GM21619 (cell line): ENCODE measurements at regions not wholly inside any gene's neighbourhood (a gene's known extent, or its start where the extent isn't known, plus 50 kb on each side); places are given as distances from the start of the nearest gene placed in this dataset.

Source experiments
- ATAC-seq: cut with Tn5 transposase; IDR thresholded peaks from one replicate; pipeline ENCODE4 v1.9.1; 2021; ENCODE audit not compliant: unreplicated experiment

DNA sequence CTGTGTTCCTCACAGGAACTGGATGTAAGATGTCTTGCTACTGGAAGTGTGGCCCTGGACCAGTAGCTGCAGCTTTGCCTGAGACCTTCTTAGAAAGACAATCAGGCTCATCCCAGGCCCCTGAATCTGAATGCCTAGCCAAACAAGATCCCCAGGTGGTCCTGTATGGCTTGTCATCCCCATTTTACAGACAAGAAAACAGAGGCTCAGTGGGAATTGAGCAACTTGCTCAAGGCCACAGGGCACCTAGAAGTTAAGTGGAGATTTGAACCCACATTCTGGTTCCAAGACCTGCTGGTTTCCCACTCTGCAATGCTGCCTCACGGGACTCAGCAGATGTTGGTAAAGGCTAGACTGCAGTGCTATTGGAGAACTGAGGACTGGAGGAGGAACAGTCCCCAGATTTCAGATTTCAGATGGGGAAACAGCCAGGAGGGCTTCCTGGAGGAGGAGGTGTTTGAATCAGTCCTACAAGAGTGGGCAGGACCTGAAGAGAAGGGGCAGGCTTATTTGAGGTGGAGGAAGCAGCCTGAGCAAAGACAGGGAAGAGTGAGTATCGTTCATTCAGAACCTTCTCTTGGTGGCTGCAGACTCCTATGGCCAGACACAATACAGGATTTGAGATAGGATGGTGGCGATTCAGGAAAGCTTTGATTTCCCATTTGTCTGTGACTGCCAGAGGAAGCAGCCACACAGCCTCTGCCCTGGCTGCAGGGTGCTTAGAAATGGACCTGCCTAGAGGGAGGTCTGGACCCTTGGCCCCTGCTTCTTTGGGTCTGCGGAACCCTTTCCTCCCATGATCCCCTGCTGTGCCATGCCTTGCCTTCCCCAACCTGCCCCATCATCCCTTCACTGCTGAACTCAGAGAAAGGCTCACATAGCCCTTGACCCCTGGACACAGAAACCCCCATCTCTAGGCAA lies 233.4 kb upstream of the NLRP1 start:
- no peak for ATAC-seq

DNA sequence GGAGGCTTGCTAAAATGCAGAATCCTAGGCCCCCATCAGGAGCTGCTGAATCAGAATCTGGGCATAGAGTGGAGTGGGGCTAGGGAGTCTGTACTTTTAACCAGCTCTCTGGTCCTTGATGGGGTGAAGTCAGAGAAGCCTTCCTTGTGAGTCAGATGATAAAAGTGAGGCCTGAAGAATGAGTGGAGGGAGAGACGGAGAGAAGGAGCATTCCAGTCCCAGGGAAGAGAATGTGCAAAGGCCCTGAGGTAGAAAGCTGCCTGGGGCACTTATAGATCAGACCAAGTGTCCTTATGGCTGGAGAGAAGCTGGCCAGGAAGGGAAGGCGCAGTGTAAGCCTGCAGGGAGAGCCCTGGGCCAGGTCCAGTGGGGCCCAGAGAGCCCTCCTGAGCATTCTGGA lies 235.1 kb upstream of the NLRP1 start:
- no peak for ATAC-seq

DNA sequence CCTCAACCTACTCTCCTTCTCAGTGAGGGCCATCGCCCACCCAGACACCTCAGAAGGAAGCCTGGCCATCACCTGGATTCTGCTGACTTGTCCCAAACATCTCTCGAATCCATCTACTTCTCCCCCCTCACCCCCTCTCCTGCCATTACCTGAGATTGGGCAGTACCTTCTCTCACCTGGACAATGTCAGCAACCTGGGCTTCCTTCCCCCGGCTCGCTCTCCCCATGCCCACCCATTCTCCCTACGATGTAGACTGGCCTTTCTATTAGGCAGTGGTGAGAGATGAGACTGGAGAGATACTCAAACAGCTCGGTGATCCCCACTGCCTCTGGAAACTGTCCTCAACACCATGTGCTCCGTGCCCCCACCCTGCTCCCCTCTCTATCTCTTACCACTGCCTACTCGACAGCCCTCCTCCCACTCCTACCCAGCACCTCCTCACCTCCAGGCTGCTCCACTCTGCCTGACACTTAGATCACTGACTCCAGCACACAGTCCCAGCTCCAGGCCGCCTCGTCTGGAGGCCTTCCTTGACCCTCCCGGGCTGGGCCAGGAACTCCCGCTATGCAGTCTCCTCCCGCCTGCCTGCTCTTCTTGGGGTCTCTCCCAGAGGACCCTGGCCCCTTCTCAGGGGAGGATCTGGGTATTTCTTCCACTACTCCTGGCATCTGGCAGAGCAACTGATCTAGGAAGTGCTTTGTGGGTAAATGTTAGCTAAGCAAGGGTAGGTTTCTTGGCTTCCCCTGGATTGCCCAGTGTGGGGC lies 235.8 kb upstream of the NLRP1 start:
- ATAC-seq, result no peak

DNA sequence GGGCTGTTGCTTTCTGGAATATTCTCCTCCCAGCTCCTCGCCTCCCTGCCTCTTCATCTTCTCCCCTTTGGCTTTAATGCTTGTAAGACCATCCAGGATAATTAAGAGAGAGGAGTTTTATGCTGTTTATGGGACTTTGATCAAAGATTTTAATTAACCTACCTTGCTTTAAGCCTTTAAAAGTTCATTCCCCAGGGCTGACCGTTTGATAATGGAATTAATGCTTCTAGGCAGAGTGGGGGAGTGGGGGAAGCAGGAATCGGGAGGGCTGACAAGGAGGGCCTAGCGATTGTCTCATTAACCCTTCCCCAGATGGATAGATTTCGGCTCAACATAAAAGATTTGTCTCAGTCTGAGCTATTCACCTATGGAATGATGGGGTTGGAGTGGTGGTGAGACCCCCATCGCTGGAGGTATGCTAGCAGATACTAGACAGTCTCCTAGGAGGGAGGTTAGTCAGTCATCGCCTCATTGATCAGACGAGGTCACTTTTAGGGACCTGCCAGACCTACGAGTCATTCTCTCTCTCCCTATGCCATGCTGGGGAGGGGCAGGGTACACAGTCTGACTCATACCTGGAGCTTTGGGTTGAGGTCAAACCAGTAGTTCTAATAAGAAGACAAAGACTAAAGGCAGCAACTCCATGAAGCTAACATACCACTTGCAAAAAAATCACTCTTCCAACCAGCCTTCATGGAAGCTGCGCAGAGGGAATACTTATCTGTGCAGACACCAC lies 236.6 kb upstream of the NLRP1 start:
- no peak for ATAC-seq

DNA sequence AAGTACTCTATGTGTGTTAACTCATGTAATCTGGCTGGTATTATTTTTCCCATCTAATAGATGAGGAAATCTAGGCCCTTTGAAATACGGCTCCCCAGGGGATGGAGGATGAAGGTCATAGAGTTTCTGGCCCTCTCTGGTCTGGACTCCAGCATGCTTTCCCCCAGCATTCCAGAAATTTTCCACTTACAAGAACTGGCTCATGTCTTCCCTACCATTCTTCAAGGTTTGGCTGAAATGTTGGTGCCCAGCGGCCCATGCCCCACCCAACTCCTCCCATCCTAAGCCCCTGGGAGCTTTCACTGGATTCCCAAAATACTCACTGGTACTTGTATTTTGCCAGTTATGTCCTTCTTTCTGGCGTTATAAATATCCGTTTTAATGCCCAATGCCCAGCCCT lies 237.5 kb upstream of the NLRP1 start:
- no peak for ATAC-seq

DNA sequence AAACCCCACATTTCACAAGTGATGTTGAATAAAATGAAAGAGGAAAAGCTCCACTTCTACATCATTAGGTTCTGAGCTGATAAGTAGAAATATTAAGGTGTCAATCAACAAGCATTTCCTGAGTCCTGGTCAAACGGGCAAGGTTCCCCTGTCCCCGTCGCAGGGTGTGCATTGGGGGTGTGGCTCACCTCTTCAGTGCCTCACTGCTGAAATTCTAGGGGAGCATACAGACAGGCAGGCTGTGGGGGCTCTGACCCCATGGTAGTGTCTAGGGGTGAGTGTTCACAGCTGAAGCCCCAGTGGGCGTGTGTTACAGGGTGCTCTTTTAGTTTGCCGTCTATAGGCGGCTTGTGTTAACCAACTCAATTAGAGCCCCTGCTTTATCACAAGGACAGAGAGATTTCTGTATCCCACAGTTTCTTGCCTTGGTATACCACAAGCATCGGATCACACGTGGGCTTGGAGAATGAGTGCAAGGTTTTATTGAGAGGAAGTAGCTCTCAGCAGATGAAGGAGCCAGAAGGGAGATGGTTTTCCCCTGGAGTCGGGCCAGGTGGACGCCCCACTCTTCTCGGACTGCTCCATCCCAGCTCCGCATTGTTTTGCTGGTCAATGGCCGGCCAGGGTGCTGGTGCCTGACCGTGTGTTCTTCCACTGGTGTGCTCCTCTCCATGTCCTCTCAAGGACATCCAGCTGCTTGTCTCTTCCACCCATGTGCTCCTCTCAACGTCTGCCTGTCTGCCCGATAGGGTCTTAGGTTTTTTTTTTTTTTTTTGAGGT lies 238.2 kb upstream of the NLRP1 start:
- no peak for ATAC-seq

DNA sequence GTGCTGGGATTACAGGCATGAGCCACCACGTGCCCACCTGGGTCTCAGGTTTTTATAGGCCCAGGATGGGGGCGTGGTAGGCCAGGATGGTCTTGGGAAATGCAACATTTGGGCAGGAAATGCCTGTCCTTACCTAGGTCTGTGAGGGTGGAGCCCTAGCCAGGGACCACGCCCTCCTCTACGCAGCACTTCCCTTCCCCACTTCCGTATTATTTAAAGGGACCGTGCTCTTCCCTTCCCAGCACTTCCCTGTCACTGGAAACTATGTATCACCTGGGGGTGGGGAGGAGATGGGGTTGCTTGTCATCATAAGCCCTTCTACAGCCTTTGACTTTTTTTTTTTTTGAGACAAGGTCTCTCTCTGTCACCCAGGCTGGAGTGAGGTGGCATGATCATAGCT lies 238.9 kb upstream of the NLRP1 start:
- ATAC-seq, result no peak

DNA sequence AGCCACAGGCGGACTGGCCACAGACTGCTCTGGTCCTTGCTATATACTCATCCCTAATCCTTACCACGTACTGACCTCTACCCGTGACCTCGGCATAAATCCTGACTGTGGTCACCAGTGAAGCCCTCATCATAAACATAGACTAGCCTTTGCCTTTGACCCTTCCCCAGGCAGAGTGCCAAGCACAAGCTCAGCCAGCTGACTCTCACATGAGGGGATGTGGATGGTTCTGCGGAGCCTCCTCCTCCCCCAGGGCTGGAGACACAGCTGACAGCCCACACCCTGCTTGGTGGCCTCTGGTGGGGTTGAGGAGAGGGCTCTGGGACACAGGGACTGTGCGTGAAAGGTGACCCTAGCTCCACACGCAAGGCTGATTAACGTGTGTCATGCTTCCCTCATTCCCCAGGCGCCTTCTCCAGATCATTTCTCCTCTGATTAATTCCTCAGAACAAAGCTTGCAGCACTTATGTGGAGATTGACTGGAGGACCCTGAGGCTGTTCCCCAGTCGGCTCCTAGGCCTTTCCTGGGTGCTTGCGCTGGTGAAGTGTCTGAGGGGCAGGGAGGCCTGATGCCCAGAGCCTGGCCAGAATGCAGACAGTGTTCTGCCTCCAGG lies 241.5 kb upstream of the NLRP1 start:
- ATAC-seq, result no peak

DNA sequence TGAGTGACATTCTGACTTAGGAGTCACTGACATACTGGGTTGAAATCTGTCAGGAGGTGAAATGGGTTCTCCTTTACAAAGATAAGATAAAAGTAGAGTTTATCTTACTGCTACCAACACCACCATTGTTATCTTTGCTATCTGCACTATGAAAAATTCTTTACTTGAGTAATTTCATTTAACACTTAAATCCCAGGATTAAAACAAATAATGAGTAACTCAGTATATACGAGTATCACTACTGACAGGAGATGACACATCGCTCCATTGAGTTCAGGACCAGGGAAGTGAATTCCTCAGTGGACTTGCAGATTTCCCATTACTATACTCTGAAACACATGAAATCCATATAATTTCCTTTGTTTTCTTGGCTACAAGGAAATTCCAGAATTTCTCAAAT lies 242.1 kb upstream of the NLRP1 start:
- no peak for ATAC-seq

DNA sequence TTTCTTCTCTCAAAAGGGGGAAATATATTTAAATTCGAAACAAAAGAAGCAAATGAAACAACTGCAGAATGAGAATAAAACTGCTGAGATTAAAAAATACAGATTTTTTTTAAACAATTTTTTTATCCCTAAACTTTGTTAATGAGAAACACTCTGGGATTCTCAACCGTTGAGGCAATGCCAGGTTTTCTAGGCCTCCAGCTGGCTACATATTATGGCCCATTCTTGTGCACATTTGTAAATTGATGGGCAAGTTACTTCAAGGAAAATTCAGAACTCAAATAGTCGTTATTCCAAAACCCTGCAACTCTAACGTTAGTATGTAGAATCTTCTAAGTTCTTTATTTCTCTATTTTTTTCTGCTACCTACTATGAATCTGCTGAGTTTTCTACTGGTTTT lies 239.3 kb upstream of the WSCD1 start:
- ATAC-seq, result no peak

DNA sequence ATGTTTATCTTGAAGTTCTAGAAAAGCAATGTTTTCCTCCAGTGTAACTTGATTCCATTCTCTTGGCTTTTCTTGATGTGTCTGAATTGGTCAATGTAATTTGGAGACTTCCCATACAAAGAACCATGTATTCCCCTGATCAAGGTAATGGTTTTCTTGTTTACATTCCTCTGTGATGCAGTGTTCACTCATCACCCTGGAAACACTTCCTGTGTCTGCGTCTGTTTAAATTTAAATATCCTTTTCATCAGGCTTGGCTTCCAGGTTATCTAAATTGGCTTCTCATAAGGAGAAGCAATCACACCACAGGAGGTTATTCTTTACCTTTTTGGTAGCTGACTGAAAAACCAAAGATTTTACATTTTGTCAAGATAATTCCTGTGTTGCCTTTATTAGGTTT lies 237.3 kb upstream of the WSCD1 start:
- no peak for ATAC-seq

DNA sequence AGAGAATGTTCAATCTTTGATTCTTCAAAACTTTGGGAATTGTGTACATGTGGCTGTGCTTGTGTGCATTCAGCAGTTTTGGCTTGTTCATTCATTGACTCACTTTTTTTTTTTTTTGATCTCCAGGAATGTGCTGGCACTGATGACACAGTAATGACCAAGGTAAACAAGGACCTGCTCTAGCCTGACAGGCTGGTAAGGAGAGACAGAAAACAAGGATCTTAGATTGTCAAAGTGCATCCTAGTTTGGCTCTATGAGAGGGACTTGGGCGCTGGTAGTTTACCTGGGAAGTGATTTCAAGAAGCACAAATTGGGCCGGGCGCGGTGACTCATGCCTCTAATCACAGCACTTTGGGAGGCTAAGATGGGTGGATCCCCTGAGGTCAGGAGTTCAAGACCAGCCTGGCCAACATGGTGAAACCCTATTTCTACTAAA lies 233.1 kb upstream of the WSCD1 start:
- no peak for ATAC-seq

DNA sequence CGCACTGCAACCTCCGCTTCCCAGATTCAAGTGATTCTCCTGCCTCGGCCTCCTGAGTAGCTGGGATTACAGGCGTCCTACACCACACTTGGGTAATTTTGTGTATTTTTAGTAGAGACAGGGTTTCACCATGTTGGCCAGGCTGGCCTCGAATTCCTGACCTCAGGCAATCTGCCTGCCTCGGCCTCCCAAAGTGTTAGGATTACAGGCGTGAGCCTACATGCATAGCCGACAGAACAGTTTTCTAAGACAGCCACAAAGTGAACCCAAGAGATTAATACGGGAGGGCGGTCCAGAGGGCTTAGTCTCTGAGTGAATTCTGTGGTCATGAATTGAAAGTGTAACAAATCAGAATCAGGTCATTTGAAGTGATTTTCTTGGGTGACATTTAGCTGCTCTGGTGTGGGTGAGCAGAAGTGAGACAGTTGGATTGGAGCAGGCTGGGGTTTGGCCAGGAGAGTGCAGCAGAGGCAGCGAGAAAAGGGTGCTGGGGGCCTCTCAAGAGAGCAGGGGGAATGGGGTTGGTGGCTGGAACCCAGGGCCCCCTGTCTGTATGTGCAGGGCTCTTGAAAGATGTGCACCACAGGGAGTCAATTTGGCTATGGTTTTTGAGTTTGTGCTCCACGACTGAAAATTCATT lies 231.4 kb upstream of the WSCD1 start:
- no peak for ATAC-seq

DNA sequence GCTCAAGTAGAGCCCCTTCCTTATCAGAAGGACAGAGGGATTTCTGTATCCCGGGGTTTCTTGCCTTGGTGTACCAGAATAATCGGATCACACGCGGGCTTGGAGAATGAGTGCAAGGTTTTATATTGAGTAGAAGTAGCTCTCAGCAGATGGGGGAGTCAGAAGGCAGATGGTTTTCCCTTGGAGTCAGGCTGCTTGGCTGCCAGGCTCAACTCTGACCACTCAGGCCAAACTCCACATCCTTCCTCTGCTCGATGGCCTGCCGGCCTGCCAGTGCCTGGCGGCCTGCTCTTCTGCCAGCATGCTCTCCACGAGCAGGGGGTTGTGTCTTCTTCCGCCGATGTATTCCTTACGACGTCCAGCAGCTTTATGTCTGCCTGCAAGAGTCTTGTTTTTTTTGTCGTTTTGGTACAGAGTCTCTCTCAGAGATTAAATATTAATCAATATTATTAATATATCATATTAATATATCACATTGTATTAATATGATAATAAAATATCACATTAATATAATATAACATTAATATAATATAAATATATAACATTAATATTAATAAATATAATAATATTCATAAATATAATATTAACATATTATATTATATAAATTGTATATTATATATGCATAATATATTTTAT lies 229.2 kb upstream of the WSCD1 start:
- ATAC-seq, result no peak

DNA sequence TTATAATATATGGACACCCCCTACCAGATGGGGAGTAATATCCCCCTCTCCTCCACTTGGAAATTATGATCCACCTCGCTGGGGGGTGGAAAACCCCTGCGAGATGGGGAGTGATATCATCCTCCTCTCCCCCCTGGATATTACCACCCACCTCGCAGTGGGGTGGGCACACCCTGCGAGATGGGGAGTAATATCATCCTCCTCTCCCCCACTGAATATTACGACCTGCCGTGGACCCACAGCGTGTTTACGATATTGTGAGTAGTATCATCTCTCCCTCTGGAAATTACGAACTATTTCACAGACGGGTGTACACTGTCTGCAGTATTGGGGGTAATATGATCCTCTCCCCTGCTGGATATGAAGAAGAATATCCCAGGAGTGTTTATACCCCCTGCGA lies 228.3 kb upstream of the WSCD1 start:
- ATAC-seq, result no peak

DNA sequence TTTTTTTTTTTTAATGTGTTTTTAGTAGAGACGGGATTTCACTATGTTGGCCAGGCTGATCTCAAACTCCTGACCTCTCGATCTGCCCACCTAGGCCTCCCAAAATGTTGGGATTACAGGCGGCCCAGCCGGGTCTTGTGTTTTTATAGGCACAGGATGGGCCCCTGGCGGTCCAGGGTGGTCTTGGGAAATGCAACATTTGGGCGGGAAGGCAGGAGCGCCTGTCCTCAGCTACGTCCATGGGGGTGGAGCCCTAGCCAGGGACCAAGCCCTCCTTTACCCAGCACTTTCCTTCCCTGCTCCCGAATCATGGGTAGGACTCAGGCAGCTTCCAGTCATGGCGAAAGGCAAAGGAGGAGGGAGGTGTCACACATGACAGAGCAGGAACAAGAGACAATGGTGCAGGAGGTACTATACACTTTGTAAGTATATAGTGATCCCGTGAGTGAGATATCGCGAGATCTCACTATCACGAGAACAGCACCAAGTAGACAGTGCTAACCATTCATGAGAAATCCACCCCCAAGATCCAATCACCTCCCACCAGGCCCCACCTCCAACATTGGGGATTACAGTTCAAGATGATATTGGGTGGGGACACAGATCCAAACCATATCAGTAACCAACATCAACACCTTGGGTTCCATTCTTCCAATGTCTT lies 226.7 kb upstream of the WSCD1 start:
- no peak for ATAC-seq

DNA sequence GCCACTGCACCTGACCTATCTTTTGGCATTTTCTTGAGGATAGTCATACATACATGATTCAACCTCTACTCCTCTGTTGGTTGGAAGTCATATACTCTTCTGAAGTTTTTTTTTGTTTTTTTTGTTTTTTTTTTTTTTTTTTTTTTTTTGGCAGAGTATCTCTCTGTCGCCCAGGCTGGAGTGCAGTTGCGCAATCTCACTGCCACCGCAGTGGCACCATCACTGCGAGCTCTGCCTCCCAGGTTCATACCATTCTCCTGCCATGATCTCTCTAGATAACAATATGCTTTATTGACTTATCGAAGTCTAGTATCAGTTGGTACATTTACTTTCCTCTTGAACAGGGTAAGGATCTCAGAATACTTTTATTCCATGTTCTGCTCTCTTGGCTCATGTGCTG lies 224.2 kb upstream of the WSCD1 start:
- ATAC-seq, result no peak

DNA sequence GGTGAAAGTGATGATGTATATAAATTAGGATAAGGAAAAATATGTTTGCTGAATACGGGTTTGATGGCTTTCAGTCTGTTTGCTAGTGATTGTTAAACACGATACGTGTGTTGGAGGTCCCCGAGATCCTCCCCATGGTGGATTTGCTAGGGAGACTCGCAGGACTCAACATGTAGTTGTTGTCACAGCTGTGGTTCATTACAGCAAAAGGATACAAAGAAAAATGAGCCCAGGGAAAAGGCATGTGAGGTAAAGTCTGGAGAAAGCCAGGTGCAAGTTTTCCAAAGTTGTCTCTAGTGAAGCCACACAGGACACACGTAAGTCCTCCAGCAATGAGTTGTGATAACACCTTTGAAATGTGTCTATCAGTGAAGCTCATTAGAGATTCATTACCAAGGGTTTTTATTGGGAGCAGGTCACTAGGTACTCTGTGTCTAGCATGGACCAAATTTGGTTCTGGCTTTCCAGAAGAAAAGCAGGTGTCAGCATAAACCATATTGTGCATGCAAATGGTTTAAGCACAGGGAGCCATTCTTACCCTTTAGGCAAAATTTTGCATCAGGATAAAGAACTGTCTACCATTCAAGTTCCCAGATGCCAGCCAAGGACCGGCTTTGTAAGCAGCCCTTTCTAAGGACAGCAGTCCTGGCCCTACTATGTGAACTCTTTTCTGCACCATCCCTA lies 215.2 kb upstream of the WSCD1 start:
- ATAC-seq, result no peak
